ENCODE measurements at regions not wholly inside any gene's neighbourhood (a gene's known extent, or its start where the extent isn't known, plus 50 kb on each side); places are given as distances from the start of the nearest gene placed in this dataset.

- H3K27ac ChIP-seq (ENCODE audit: low read length): no peak overlapping the region
- H3K36me3 ChIP-seq (ENCODE audit: control insufficient read depth, insufficient read depth, low read length): no peaks in the 10 kb centered on the region
- POLR2A ChIA-PET: no interaction called here
- no peak for TF ChIP-seq SIN3A (IDR thresholded peaks at IDR 0.05; ENCODE audit: borderline replicate concordance, insufficient read depth, low read depth, low read length)
- TF ChIP-seq, protein P1, sequence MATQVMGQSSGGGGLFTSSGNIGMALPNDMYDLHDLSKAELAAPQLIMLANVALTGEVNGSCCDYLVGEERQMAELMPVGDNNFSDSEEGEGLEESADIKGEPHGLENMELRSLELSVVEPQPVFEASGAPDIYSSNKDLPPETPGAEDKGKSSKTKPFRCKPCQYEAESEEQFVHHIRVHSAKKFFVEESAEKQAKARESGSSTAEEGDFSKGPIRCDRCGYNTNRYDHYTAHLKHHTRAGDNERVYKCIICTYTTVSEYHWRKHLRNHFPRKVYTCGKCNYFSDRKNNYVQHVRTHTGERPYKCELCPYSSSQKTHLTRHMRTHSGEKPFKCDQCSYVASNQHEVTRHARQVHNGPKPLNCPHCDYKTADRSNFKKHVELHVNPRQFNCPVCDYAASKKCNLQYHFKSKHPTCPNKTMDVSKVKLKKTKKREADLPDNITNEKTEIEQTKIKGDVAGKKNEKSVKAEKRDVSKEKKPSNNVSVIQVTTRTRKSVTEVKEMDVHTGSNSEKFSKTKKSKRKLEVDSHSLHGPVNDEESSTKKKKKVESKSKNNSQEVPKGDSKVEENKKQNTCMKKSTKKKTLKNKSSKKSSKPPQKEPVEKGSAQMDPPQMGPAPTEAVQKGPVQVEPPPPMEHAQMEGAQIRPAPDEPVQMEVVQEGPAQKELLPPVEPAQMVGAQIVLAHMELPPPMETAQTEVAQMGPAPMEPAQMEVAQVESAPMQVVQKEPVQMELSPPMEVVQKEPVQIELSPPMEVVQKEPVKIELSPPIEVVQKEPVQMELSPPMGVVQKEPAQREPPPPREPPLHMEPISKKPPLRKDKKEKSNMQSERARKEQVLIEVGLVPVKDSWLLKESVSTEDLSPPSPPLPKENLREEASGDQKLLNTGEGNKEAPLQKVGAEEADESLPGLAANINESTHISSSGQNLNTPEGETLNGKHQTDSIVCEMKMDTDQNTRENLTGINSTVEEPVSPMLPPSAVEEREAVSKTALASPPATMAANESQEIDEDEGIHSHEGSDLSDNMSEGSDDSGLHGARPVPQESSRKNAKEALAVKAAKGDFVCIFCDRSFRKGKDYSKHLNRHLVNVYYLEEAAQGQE (IDR thresholded peaks at IDR 0.05; ENCODE audit: insufficient read depth in 1 of 2, low read depth in 2 of 2, low read length in 1 of 2): no peak
- TF ChIP-seq TCF7L2 (IDR thresholded peaks at IDR 0.05; ENCODE audit: low read depth, low read length): no peak
- TF ChIP-seq CTCF (IDR thresholded peaks at IDR 0.05): no peak
- TF ChIP-seq POLR2AphosphoS5 (IDR thresholded peaks at IDR 0.05; ENCODE audit: low read depth, low read length): no peak
- no TSS peak for BruUV-seq (replicated peaks)
- no peak for DNase-seq (ENCODE audit: low read depth, low spot score)
- H3K9me3 ChIP-seq (ENCODE audit: control insufficient read depth, insufficient read depth, low read depth, low read length): no peaks in the 10 kb centered on the region
- in situ Hi-C loops (cut with HindIII; ENCODE audit: low pct_unique_long_range_greater_than_20kb, low sequenced_read_pairs) (no loop called here), intact Hi-C loops (cut with micrococcal nuclease; ENCODE audit: unreplicated experiment) (no loop called here)
- H3K4me1 ChIP-seq (ENCODE audit: control insufficient read depth, insufficient read depth, low read length): no peaks in the 10 kb centered on the region
- H3K4me3 ChIP-seq (ENCODE audit: low read depth in 2 of 2, low read length in 2 of 2): no peak overlapping the region
- H3K27me3 ChIP-seq (ENCODE audit: control insufficient read depth, insufficient read depth, low read length): no peaks in the 10 kb centered on the region
- no peak for ATAC-seq
- CTCF ChIA-PET: no interaction called here
These were observed 359.0 kb downstream of the SEC23A start for GRCh38 chr14:38743966-38744584.

DNA sequence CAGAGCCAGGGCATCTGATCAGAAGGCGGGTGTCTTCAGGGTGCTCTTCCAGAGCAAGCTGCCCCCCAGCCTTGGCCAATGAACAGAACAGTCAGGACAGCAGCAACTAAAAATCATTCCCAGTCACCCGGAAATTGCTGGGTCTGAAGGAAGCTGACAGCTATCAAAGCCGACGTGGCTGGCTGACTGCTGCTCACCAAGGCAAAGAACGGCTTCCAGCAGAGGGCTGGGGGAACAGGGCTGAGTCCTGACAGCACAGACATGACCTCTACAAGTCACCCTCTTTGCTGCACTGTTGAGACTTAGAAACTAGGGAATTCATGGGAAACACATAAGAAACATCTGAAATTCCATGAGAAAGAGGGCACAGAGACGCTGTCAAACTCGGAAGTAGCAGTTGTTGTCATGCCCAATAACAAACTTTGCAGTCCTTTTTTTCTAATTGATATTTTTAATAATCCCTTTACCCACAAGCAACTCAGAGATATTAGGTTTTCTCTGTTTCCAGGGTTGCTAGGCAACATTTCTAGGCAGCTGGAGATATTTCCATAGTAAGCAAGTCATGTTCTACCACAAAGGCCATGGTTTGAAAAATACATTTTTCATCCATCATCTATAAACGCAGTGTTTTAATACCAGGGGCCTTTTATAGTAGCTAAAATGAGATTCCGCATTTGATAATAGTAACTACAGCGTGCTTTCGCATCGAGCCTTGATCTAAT is 365.2 kb downstream of the SEC23A start:
- intact Hi-C loops (cut with micrococcal nuclease; ENCODE audit: unreplicated experiment): no loop called here

More for the DNA sequence above, 365.2 kb downstream of the SEC23A start:
- POLR2A ChIA-PET: interaction anchor here (0.5 kb wide), 1 partner anchor 29 kb away, joined by 4 read pairs; no protein-coding TSS in a partner anchor
- no TSS peak for BruUV-seq (replicated peaks)
- Histone ChIP-seq H3K4me1 (ENCODE audit: control insufficient read depth, insufficient read depth, low read length) (no peaks in the 10 kb centered on the region), H3K27me3 (ENCODE audit: control insufficient read depth, insufficient read depth, low read length) (no peaks in the 10 kb centered on the region), H3K9me3 (ENCODE audit: control insufficient read depth, insufficient read depth, low read depth, low read length) (no peaks in the 10 kb centered on the region), H3K4me3 (ENCODE audit: low read depth in 2 of 2, low read length in 2 of 2) (no peak overlapping the region), H3K27ac (ENCODE audit: low read length) (no peak overlapping the region), H3K36me3 (ENCODE audit: control insufficient read depth, insufficient read depth, low read length) (no peaks in the 10 kb centered on the region)
- CTCF ChIA-PET: no interaction called here
- in situ Hi-C loops (cut with HindIII; ENCODE audit: low pct_unique_long_range_greater_than_20kb, low sequenced_read_pairs): no loop called here
- TF ChIP-seq TCF7L2 (IDR thresholded peaks at IDR 0.05; ENCODE audit: low read depth, low read length) (no peak), SIN3A (IDR thresholded peaks at IDR 0.05; ENCODE audit: borderline replicate concordance, insufficient read depth, low read depth, low read length) (no peak), POLR2AphosphoS5 (IDR thresholded peaks at IDR 0.05; ENCODE audit: low read depth, low read length) (no peak), CTCF (IDR thresholded peaks at IDR 0.05) (no peak)
- TF ChIP-seq, protein P1 (IDR thresholded peaks at IDR 0.05; ENCODE audit: insufficient read depth in 1 of 2, low read depth in 2 of 2, low read length in 1 of 2): no peak
- no peak for DNase-seq (ENCODE audit: low read depth, low spot score)
- no peak for ATAC-seq

Measured in Panc1 (cell line).